ENCODE measurements at regions not wholly inside any gene's neighbourhood (a gene's known extent, or its start where the extent isn't known, plus 50 kb on each side); places are given as distances from the start of the nearest gene placed in this dataset.
A peak's percentile ranks its signal among the peaks of the same experiment; 100 is the strongest.

DNA sequence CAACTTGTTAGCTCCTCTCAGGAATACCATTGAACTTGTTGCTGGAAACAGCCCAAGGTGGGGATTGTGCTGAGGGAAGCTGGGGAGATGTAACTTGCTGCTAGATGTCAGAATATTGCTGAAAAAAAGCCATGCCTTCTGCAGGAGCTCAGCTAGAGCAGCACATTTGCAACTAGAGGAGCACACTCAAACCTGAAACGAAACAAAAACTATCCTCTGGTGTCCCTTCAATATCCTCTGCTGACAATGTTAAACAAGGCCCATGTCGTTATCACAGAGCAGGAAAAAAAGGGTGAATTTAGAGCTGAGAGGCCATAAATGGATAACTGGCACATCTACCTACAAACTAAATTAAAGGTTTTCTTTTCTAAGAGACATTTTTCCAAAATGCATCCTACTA lies 53.7 kb upstream of the MACC1 start (continued):
- TF ChIP-seq CUX1 (IDR thresholded peaks at IDR 0.05; ENCODE audit: insufficient replicate concordance, low read depth, low read length) (no peak), CBX3 (IDR thresholded peaks at IDR 0.05; ENCODE audit: borderline replicate concordance, low read depth) (no peak), TCF3 (IDR thresholded peaks at IDR 0.05; ENCODE audit: borderline replicate concordance, insufficient read depth, low read depth, low read length) (no peak), BCL3 (IDR thresholded peaks at IDR 0.05; ENCODE audit: borderline replicate concordance, insufficient read depth, low read depth, low read length, poor library complexity, severe bottlenecking) (no peak), TARDBP (IDR thresholded peaks at IDR 0.05; ENCODE audit: borderline replicate concordance) (no peak), FOS (IDR thresholded peaks at IDR 0.05; ENCODE audit: borderline replicate concordance, extremely low read depth, insufficient read length) (no peak), MYB (IDR thresholded peaks at IDR 0.05; ENCODE audit: borderline replicate concordance, low read depth, low read length) (no peak), NKRF (conservative IDR thresholded peaks at IDR 0.05) (0 out of 2 replicates have a peak, but pooled peaks have one; percentile 37), ZSCAN29 (IDR thresholded peaks at IDR 0.05) (no peak)
- TF ChIP-seq, protein P1, sequence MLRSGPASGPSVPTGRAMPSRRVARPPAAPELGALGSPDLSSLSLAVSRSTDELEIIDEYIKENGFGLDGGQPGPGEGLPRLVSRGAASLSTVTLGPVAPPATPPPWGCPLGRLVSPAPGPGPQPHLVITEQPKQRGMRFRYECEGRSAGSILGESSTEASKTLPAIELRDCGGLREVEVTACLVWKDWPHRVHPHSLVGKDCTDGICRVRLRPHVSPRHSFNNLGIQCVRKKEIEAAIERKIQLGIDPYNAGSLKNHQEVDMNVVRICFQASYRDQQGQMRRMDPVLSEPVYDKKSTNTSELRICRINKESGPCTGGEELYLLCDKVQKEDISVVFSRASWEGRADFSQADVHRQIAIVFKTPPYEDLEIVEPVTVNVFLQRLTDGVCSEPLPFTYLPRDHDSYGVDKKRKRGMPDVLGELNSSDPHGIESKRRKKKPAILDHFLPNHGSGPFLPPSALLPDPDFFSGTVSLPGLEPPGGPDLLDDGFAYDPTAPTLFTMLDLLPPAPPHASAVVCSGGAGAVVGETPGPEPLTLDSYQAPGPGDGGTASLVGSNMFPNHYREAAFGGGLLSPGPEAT (IDR thresholded peaks at IDR 0.05; ENCODE audit: low read depth) = 0 out of 2 replicates have a peak, but pooled peaks have one; percentile 15
